Muscle of back (tissue), 3 donors: ENCODE measurements at regions not wholly inside any gene's neighbourhood (a gene's known extent, or its start where the extent isn't known, plus 50 kb on each side); places are given as distances from the start of the nearest gene placed in this dataset.
"Not testable (repeated sequence)": the region's sequence is repeated elsewhere in the genome, so short reads cannot be mapped to it uniquely, and the experiment has no call there.

Experiments
- DNase-seq, 3 donors: peaks; one replicate each; pipeline versions ENCODE4 v3.0.0 to v3.0.0-alpha.2; 2013

- DNase-seq, result peak in 1 of 3 donors; percentile 57
These were observed 253.2 kb downstream of the SOX4 start for GRCh38 chr6:21846541-21847451.

GRCh38 chr6:21847711-21848480, 254.3 kb downstream of the SOX4 start:
- DNase-seq, result no peak

GRCh38 chr6:21850691-21851090, 257.1 kb downstream of the SOX4 start:
- DNase-seq, result no peak

GRCh38 chr6:21855811-21856455, 262.4 kb downstream of the SOX4 start:
- DNase-seq, result no peak

- DNase-seq, result peak in 1 of 3 donors; percentile 67
These were observed 262.9 kb downstream of the SOX4 start for GRCh38 chr6:21856456-21856825.

GRCh38 chr6:21856844-21857243, 263.3 kb downstream of the SOX4 start:
- no peak for DNase-seq

- DNase-seq, result no peak
These were observed 264.5 kb downstream of the SOX4 start for GRCh38 chr6:21858076-21858475.

- no peak for DNase-seq
These were observed 265.7 kb downstream of the SOX4 start for GRCh38 chr6:21859193-21859735.

- no peak for DNase-seq
These were observed 268.4 kb downstream of the SOX4 start for GRCh38 chr6:21861942-21862341.

- DNase-seq, result no peak
These were observed 270.7 kb downstream of the SOX4 start for GRCh38 chr6:21864206-21864605.

- peak in 1 of 3 donors; percentile 34 for DNase-seq
These were observed 274.7 kb downstream of the SOX4 start for GRCh38 chr6:21868226-21868625.

- DNase-seq, result no peak
These were observed 275.7 kb downstream of the SOX4 start for GRCh38 chr6:21869085-21869771.

GRCh38 chr6:21870076-21870730, 276.7 kb downstream of the SOX4 start:
- DNase-seq, result peak in 1 of 3 donors; percentile 65

- DNase-seq, result no peak
These were observed 278.3 kb downstream of the SOX4 start for GRCh38 chr6:21871831-21872230.

GRCh38 chr6:21872749-21873148, 279.2 kb downstream of the SOX4 start:
- DNase-seq, result no peak

GRCh38 chr6:21873562-21873961, 280.0 kb downstream of the SOX4 start:
- peak; percentile 82 to 93 (median 89) for DNase-seq

- no peak for DNase-seq
These were observed 280.8 kb downstream of the SOX4 start for GRCh38 chr6:21874372-21874771.

GRCh38 chr6:21877037-21877436, 283.5 kb downstream of the SOX4 start:
- DNase-seq, result not testable (repeated sequence)

GRCh38 chr6:21880249-21880648, 286.7 kb downstream of the SOX4 start:
- DNase-seq, result not testable (repeated sequence)

- DNase-seq, result no peak
These were observed 288.5 kb downstream of the SOX4 start for GRCh38 chr6:21881969-21882465.
